Astrocyte (in vitro differentiated cells and primary cell): ENCODE measurements at regions not wholly inside any gene's neighbourhood (a gene's known extent, or its start where the extent isn't known, plus 50 kb on each side); places are given as distances from the start of the nearest gene placed in this dataset.

Experiments used
- DNase-seq: peaks from one replicate; pipeline ENCODE4 v3.0.0-alpha.2; 2010; ENCODE audit warnings: low read depth
- FAIRE-seq: peaks from 2 replicates; lab custom pipeline; 2011; peaks lifted over from hg19 to GRCh38; lab: Jason Lieb, UNC
- H2AFZ ChIP-seq: 2 replicates; pipeline ENCODE4 v1.6.0; 2012; ENCODE audit warnings: low read depth, low read length, inconsistent platforms
- H3K27ac ChIP-seq: 2 replicates; pipeline ENCODE4 v1.5.1; 2011; ENCODE audit warnings: low read depth, low read length, inconsistent platforms
- H3K27me3 ChIP-seq: 2 replicates; pipeline ENCODE4 v1.6.0; 2011; ENCODE audit warnings: low read length, inconsistent platforms; ENCODE audit not compliant: insufficient read depth
- H3K36me3 ChIP-seq: 2 replicates; pipeline ENCODE4 v1.5.1; 2011; ENCODE audit warnings: low read length, inconsistent platforms; ENCODE audit not compliant: insufficient read depth
- H3K4me1 ChIP-seq: 2 replicates; pipeline ENCODE4 v1.5.1; 2011; ENCODE audit warnings: low read length, inconsistent platforms; ENCODE audit not compliant: insufficient read depth
- H3K4me2 ChIP-seq: 2 replicates; pipeline ENCODE4 v1.6.0; 2012; ENCODE audit warnings: low read length, inconsistent platforms
- H3K4me3 ChIP-seq: 2 replicates; pipeline ENCODE4 v1.5.1; 2011; ENCODE audit warnings: low read depth, mild to moderate bottlenecking, low read length, inconsistent platforms; ENCODE audit not compliant: insufficient read depth
- H3K79me2 ChIP-seq: 2 replicates; pipeline ENCODE4 v1.6.0; 2012; ENCODE audit warnings: mild to moderate bottlenecking, low read length, inconsistent platforms; ENCODE audit not compliant: insufficient read depth
- H3K9ac ChIP-seq: 2 replicates; pipeline ENCODE4 v1.6.0; 2012; ENCODE audit warnings: mild to moderate bottlenecking, low read length, inconsistent platforms
- H3K9me3 ChIP-seq: 2 replicates; pipeline ENCODE4 v1.5.1; 2012; ENCODE audit warnings: low read depth, mild to moderate bottlenecking, low read length, inconsistent platforms; ENCODE audit not compliant: insufficient read depth
- H4K20me1 ChIP-seq: 2 replicates; pipeline ENCODE4 v1.6.0; 2012; ENCODE audit warnings: low read length, inconsistent platforms; ENCODE audit not compliant: insufficient read depth
- H3K27ac Mint-ChIP-seq: one replicate; pipeline ENCODE4 v1.8.0; 2021; ENCODE audit warnings: mild to moderate bottlenecking, mixed read lengths; ENCODE audit not compliant: unreplicated experiment
- H3K27me3 Mint-ChIP-seq: one replicate; pipeline ENCODE4 v1.8.0; 2021; ENCODE audit warnings: low read depth, mixed read lengths; ENCODE audit not compliant: unreplicated experiment
- H3K36me3 Mint-ChIP-seq: one replicate; pipeline ENCODE4 v1.8.0; 2021; ENCODE audit warnings: low read depth, mixed read lengths; ENCODE audit not compliant: unreplicated experiment
- H3K4me1 Mint-ChIP-seq: one replicate; pipeline ENCODE4 v1.8.0; 2021; ENCODE audit warnings: low read depth, mixed read lengths; ENCODE audit not compliant: unreplicated experiment
- H3K4me3 Mint-ChIP-seq: one replicate; pipeline ENCODE4 v1.8.0; 2021; ENCODE audit warnings: mild to moderate bottlenecking, moderate library complexity, mixed read lengths; ENCODE audit not compliant: unreplicated experiment
- H3K9me3 Mint-ChIP-seq: one replicate; pipeline ENCODE4 v1.8.0; 2021; ENCODE audit warnings: mild to moderate bottlenecking, mixed read lengths; ENCODE audit not compliant: unreplicated experiment
- EZH2 ChIP-seq: IDR thresholded peaks from 2 replicates; pipeline ENCODE4 v1.6.1; 2012; ENCODE audit warnings: mild to moderate bottlenecking, low read length, inconsistent platforms; ENCODE audit not compliant: insufficient read depth
- TF ChIP-seq, protein P1 (sequence below): IDR thresholded peaks from 2 replicates; pipeline ENCODE4 v1.5.1; 2011; ENCODE audit warnings: low read depth, mild to moderate bottlenecking, inconsistent platforms, low read length, moderate library complexity; ENCODE audit not compliant: insufficient read depth

GRCh38 chrX:68916891-68917290 is 88.1 kb downstream of the EFNB1 start:
- Mint-ChIP-seq H3K27me3 (peaks cover 20% of the 10 kb centered on the region), H3K36me3 (no peaks in the 10 kb centered on the region), H3K9me3 (no peaks in the 10 kb centered on the region), H3K4me3 (no peak overlapping the region), H3K27ac (no peak overlapping the region), H3K4me1 (peaks cover 2% of the 10 kb centered on the region)
- H3K4me2 ChIP-seq, result no peak overlapping the region
- FAIRE-seq (no peak), DNase-seq (no peak)
- no peaks in the 10 kb centered on the region for H3K9me3 ChIP-seq
- no peaks in the 10 kb centered on the region for H3K4me1 ChIP-seq
- no peak overlapping the region for H3K9ac ChIP-seq
- H3K27me3 ChIP-seq, result no peaks in the 10 kb centered on the region
- no peak overlapping the region for H2AFZ ChIP-seq
- H3K79me2 ChIP-seq, result no peaks in the 10 kb centered on the region
- TF ChIP-seq, protein P1, sequence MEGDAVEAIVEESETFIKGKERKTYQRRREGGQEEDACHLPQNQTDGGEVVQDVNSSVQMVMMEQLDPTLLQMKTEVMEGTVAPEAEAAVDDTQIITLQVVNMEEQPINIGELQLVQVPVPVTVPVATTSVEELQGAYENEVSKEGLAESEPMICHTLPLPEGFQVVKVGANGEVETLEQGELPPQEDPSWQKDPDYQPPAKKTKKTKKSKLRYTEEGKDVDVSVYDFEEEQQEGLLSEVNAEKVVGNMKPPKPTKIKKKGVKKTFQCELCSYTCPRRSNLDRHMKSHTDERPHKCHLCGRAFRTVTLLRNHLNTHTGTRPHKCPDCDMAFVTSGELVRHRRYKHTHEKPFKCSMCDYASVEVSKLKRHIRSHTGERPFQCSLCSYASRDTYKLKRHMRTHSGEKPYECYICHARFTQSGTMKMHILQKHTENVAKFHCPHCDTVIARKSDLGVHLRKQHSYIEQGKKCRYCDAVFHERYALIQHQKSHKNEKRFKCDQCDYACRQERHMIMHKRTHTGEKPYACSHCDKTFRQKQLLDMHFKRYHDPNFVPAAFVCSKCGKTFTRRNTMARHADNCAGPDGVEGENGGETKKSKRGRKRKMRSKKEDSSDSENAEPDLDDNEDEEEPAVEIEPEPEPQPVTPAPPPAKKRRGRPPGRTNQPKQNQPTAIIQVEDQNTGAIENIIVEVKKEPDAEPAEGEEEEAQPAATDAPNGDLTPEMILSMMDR, result no peak
- no peak for TF ChIP-seq EZH2
- no peak overlapping the region for H3K27ac ChIP-seq
- no peaks in the 10 kb centered on the region for H3K36me3 ChIP-seq
- no peaks in the 10 kb centered on the region for H4K20me1 ChIP-seq
- no peak overlapping the region for H3K4me3 ChIP-seq

DNA sequence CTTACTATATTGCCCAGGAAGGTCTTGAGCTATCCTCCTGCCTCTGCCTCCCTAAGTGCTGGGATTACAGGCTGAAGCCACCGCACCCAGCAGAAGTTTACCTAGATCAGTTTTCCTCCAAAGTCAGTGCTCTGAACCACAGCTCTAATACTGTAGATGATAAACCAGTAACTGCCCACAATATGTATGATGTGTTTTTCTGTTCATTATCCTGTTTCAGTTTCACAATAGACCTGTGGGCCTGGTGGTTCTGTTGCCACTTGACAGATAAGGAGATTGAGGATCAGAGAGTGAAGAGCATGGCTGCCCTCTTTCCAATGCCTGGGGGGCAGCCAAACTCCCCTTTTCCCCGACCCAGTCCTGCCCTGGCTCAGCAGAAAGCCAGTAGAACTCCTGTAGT is 87.0 kb downstream of the EFNB1 start:
- H3K79me2 ChIP-seq, result no peaks in the 10 kb centered on the region
- H3K9ac ChIP-seq, result no peak overlapping the region

DNA sequence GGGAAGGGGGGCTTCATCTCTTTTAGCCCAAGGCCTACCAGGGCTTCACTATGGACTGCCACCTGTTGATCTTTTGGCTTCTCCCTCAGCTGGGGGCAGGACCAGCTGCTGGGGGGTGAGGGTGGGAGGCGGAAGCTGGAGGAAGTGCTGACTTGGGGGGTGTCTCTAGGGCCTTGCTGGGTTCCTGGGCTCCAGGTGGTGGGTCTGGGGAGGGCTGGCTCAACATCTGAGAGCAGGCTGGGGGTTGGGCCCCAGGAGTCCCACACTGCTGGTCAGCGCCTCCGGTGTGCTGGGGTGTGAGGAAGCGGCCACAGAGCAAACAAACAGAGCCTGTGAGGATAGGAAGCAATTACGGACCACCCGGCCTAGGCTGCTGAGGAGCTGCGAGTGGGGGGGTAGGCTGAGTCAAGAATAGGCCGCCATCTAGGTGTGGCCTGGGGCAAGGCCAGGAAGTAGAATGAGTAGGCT is 85.7 kb downstream of the EFNB1 start:
- Histone ChIP-seq H3K9ac (no peak overlapping the region), H3K4me3 (no peak overlapping the region), H3K4me1 (no peaks in the 10 kb centered on the region), H4K20me1 (no peaks in the 10 kb centered on the region), H3K4me2 (no peak overlapping the region), H2AFZ (no peak overlapping the region), H3K27ac (no peak overlapping the region), H3K9me3 (no peaks in the 10 kb centered on the region), H3K36me3 (no peaks in the 10 kb centered on the region), H3K27me3 (no peaks in the 10 kb centered on the region), H3K79me2 (no peaks in the 10 kb centered on the region)
- H3K4me3 Mint-ChIP-seq, result no peak overlapping the region
- H3K9me3 Mint-ChIP-seq, result no peaks in the 10 kb centered on the region
- H3K27me3 Mint-ChIP-seq, result peaks cover 17% of the 10 kb centered on the region
- no peak overlapping the region for H3K27ac Mint-ChIP-seq
- TF ChIP-seq, protein P1, result no peak
- TF ChIP-seq EZH2, result no peak
- peaks cover 2% of the 10 kb centered on the region for H3K4me1 Mint-ChIP-seq
- FAIRE-seq (no peak), DNase-seq (no peak)
- no peaks in the 10 kb centered on the region for H3K36me3 Mint-ChIP-seq

More for the DNA sequence above, 87.0 kb downstream of the EFNB1 start:
- H3K27ac Mint-ChIP-seq, result no peak overlapping the region
- H3K9me3 Mint-ChIP-seq, result no peaks in the 10 kb centered on the region
- no peak overlapping the region for H3K4me3 ChIP-seq
- no peaks in the 10 kb centered on the region for H3K36me3 Mint-ChIP-seq
- DNase-seq (no peak), FAIRE-seq (peak; percentile 39)
- H3K4me2 ChIP-seq, result no peak overlapping the region
- H3K9me3 ChIP-seq, result no peaks in the 10 kb centered on the region
- no peaks in the 10 kb centered on the region for H4K20me1 ChIP-seq
- H2AFZ ChIP-seq, result no peak overlapping the region
- no peaks in the 10 kb centered on the region for H3K27me3 ChIP-seq
- H3K27me3 Mint-ChIP-seq, result peaks cover 17% of the 10 kb centered on the region
- H3K36me3 ChIP-seq, result no peaks in the 10 kb centered on the region
- H3K27ac ChIP-seq, result no peak overlapping the region
- peaks cover 2% of the 10 kb centered on the region for H3K4me1 Mint-ChIP-seq
- H3K4me3 Mint-ChIP-seq, result no peak overlapping the region
- no peak for TF ChIP-seq EZH2
- TF ChIP-seq, protein P1, result no peak
- H3K4me1 ChIP-seq, result no peaks in the 10 kb centered on the region
